Germinal center (tissue), 1 donor: ENCODE measurements at regions not wholly inside any gene's neighbourhood (a gene's known extent, or its start where the extent isn't known, plus 50 kb on each side); places are given as distances from the start of the nearest gene placed in this dataset.
"Not testable (repeated sequence)": the region's sequence is repeated elsewhere in the genome, so short reads cannot be mapped to it uniquely, and the experiment has no call there.

Experiments
- DNase-seq: peaks from one replicate; pipeline ENCODE4 v3.0.0; 2012; ENCODE audit warnings: mixed read lengths, low spot score

GRCh38 chr6:62819640-62820039, 391.6 kb upstream of the FKBP1C start:
- no peak for DNase-seq

GRCh38 chr6:62808565-62809293, 402.5 kb upstream of the FKBP1C start:
- DNase-seq, result no peak

- DNase-seq, result no peak
Observed at GRCh38 chr6:62805431-62805830, 405.8 kb upstream of the FKBP1C start.

GRCh38 chr6:62803094-62803493, 408.2 kb upstream of the FKBP1C start:
- DNase-seq, result no peak

- no peak for DNase-seq
Observed at GRCh38 chr6:62797190-62797589, 414.1 kb upstream of the FKBP1C start.

GRCh38 chr6:62775427-62776022, 435.7 kb upstream of the FKBP1C start:
- DNase-seq, result peak; percentile 4

- not testable (repeated sequence) for DNase-seq
Observed at GRCh38 chr6:62766174-62766573, 445.1 kb upstream of the FKBP1C start.

GRCh38 chr6:62764841-62765240, 446.4 kb upstream of the FKBP1C start:
- no peak for DNase-seq

GRCh38 chr6:62763125-62763912, 447.9 kb upstream of the FKBP1C start:
- DNase-seq, result no peak

- DNase-seq, result no peak
Observed at GRCh38 chr6:62746968-62747367, 460.9 kb upstream of the KHDRBS2 start.

- no peak for DNase-seq
Observed at GRCh38 chr6:62746161-62746560, 460.1 kb upstream of the KHDRBS2 start.

GRCh38 chr6:62740596-62740995, 454.6 kb upstream of the KHDRBS2 start:
- DNase-seq, result no peak

- no peak for DNase-seq
Observed at GRCh38 chr6:62740171-62740570, 454.1 kb upstream of the KHDRBS2 start.

- no peak for DNase-seq
Observed at GRCh38 chr6:62737792-62738191, 451.8 kb upstream of the KHDRBS2 start.

- DNase-seq, result no peak
Observed at GRCh38 chr6:62721408-62721807, 435.4 kb upstream of the KHDRBS2 start.

- no peak for DNase-seq
Observed at GRCh38 chr6:62716719-62717118, 430.7 kb upstream of the KHDRBS2 start.

- DNase-seq, result no peak
Observed at GRCh38 chr6:62714112-62714511, 428.1 kb upstream of the KHDRBS2 start.

- DNase-seq, result no peak
Observed at GRCh38 chr6:62711750-62712149, 425.7 kb upstream of the KHDRBS2 start.

GRCh38 chr6:62707914-62708313, 421.9 kb upstream of the KHDRBS2 start:
- no peak for DNase-seq

GRCh38 chr6:62707156-62707555, 421.1 kb upstream of the KHDRBS2 start:
- no peak for DNase-seq

- DNase-seq, result no peak
Observed at GRCh38 chr6:62683063-62683462, 397.0 kb upstream of the KHDRBS2 start.

GRCh38 chr6:62681108-62681507, 395.1 kb upstream of the KHDRBS2 start:
- no peak for DNase-seq

- DNase-seq, result no peak
Observed at GRCh38 chr6:62672989-62673388, 387.0 kb upstream of the KHDRBS2 start.
